ENCODE measurements at regions not wholly inside any gene's neighbourhood (a gene's known extent, or its start where the extent isn't known, plus 50 kb on each side); places are given as distances from the start of the nearest gene placed in this dataset.

GRCh38 chr3:110254591-110254990, 817.0 kb upstream of the NECTIN3 start:
- Histone ChIP-seq H3K4me3 (replicated peaks; ENCODE audit: low read depth, low read length) (no peak overlapping the region), H3K36me3 (ENCODE audit: control insufficient read depth, insufficient read depth, low read length) (no peaks in the 10 kb centered on the region), H3K27me3 (replicated peaks; ENCODE audit: control insufficient read depth, insufficient read depth, low read length) (no peaks in the 10 kb centered on the region)
- no peak for DNase-seq (ENCODE audit: extremely low read depth, insufficient read length)
- no peak for TF ChIP-seq CTCF (IDR thresholded peaks at IDR 0.05; ENCODE audit: insufficient read depth, low read length, poor library complexity, severe bottlenecking)

- Histone ChIP-seq H3K36me3 (ENCODE audit: control insufficient read depth, insufficient read depth, low read length) (no peaks in the 10 kb centered on the region), H3K4me3 (replicated peaks; ENCODE audit: low read depth, low read length) (no peak overlapping the region), H3K27me3 (replicated peaks; ENCODE audit: control insufficient read depth, insufficient read depth, low read length) (no peaks in the 10 kb centered on the region)
- no peak for DNase-seq (ENCODE audit: extremely low read depth, insufficient read length)
- TF ChIP-seq CTCF (IDR thresholded peaks at IDR 0.05; ENCODE audit: insufficient read depth, low read length, poor library complexity, severe bottlenecking), result no peak
Observed at GRCh38 chr3:110261141-110261540, 810.5 kb upstream of the NECTIN3 start.

- no peak for DNase-seq (ENCODE audit: extremely low read depth, insufficient read length)
- no peaks in the 10 kb centered on the region for H3K27me3 ChIP-seq (replicated peaks; ENCODE audit: control insufficient read depth, insufficient read depth, low read length)
- no peak for TF ChIP-seq CTCF (IDR thresholded peaks at IDR 0.05; ENCODE audit: insufficient read depth, low read length, poor library complexity, severe bottlenecking)
Observed at GRCh38 chr3:110262896-110263295, 808.7 kb upstream of the NECTIN3 start.

GRCh38 chr3:110265302-110265701, 806.3 kb upstream of the NECTIN3 start:
- H3K4me3 ChIP-seq (replicated peaks; ENCODE audit: low read depth, low read length), result no peak overlapping the region
- H3K36me3 ChIP-seq (ENCODE audit: control insufficient read depth, insufficient read depth, low read length), result no peaks in the 10 kb centered on the region
- no peak for DNase-seq (ENCODE audit: extremely low read depth, insufficient read length)
- no peaks in the 10 kb centered on the region for H3K27me3 ChIP-seq (replicated peaks; ENCODE audit: control insufficient read depth, insufficient read depth, low read length)
- TF ChIP-seq CTCF (IDR thresholded peaks at IDR 0.05; ENCODE audit: insufficient read depth, low read length, poor library complexity, severe bottlenecking), result no peak

More at GRCh38 chr3:110262896-110263295, 808.7 kb upstream of the NECTIN3 start:
- no peak overlapping the region for H3K4me3 ChIP-seq (replicated peaks; ENCODE audit: low read depth, low read length)
- H3K36me3 ChIP-seq (ENCODE audit: control insufficient read depth, insufficient read depth, low read length), result no peaks in the 10 kb centered on the region

GRCh38 chr3:110267304-110267845, 804.2 kb upstream of the NECTIN3 start:
- DNase-seq (ENCODE audit: extremely low read depth, insufficient read length), result no peak
- Histone ChIP-seq H3K36me3 (ENCODE audit: control insufficient read depth, insufficient read depth, low read length) (no peaks in the 10 kb centered on the region), H3K27me3 (replicated peaks; ENCODE audit: control insufficient read depth, insufficient read depth, low read length) (no peaks in the 10 kb centered on the region), H3K4me3 (replicated peaks; ENCODE audit: low read depth, low read length) (no peak overlapping the region)
- TF ChIP-seq CTCF (IDR thresholded peaks at IDR 0.05; ENCODE audit: insufficient read depth, low read length, poor library complexity, severe bottlenecking), result no peak

- H3K27me3 ChIP-seq (replicated peaks; ENCODE audit: control insufficient read depth, insufficient read depth, low read length), result no peaks in the 10 kb centered on the region
- no peaks in the 10 kb centered on the region for H3K36me3 ChIP-seq (ENCODE audit: control insufficient read depth, insufficient read depth, low read length)
- no peak overlapping the region for H3K4me3 ChIP-seq (replicated peaks; ENCODE audit: low read depth, low read length)
- DNase-seq (ENCODE audit: extremely low read depth, insufficient read length), result no peak
- no peak for TF ChIP-seq CTCF (IDR thresholded peaks at IDR 0.05; ENCODE audit: insufficient read depth, low read length, poor library complexity, severe bottlenecking)
Observed at GRCh38 chr3:110272525-110272924, 799.1 kb upstream of the NECTIN3 start.
